Tibial artery (tissue), 4 donors: ENCODE measurements at regions not wholly inside any gene's neighbourhood (a gene's known extent, or its start where the extent isn't known, plus 50 kb on each side); places are given as distances from the start of the nearest gene placed in this dataset.

Source experiments
- DNase-seq, 2 donors: peaks; one replicate each; pipeline ENCODE4 v3.0.0-alpha.2; 2019
- H3K27ac ChIP-seq, 2 donors: fragments of 200-600 bp; sonication (generic) in 1 of 2; 1 replicate in 1 of 2; 2 replicates in 1 of 2; pipeline ENCODE4 v1.5.1; 2018 to 2019; ENCODE audit warnings: mild to moderate bottlenecking in 1 of 2
- H3K27me3 ChIP-seq, 2 donors: fragments of 200-600 bp; sonication (generic) in 1 of 2; one replicate each; pipeline versions ENCODE4 v1.5.1 to v1.6.0; 2016 to 2019
- H3K36me3 ChIP-seq, 3 donors: fragments of 200-600 bp; sonication (generic) in 2 of 3; one replicate each; pipeline ENCODE4 v1.5.1; 2016 to 2019; ENCODE audit warnings: mild to moderate bottlenecking in 2 of 3
- H3K4me1 ChIP-seq, 4 donors: fragments of 200-600 bp; sonication (generic) in 2 of 4; 1 replicate in 3 of 4; 2 replicates in 1 of 4; pipeline ENCODE4 v1.5.1; 2016 to 2019
- H3K4me3 ChIP-seq, 2 donors: fragments of 200-600 bp; sonication (generic) in 1 of 2; 1 replicate in 1 of 2; 2 replicates in 1 of 2; pipeline ENCODE4 v1.5.1; 2018 to 2019; ENCODE audit warnings: mild to moderate bottlenecking in 2 of 2
- H3K9me3 ChIP-seq, 3 donors: fragments of 200-600 bp; sonication (generic) in 1 of 3; one replicate each; pipeline ENCODE4 v1.5.1; 2016 to 2019
- intact Hi-C: fragments of 100-400 bp; cut with DNase I; formaldehyde crosslinking; loops from one replicate; pipeline ENCODE4 v1.15.0; 2023; ENCODE audit warnings: low total_unique reads
- TF ChIP-seq, protein P1 (sequence below), 2 experiments: fragments of 200-600 bp in 1 of 2; fragments of 450-650 bp in 1 of 2; IDR thresholded peaks; one replicate each; pipeline ENCODE4 v1.5.1; 2017 to 2019; ENCODE audit warnings: antibody characterized with exemption in 2 of 2, mild to moderate bottlenecking in 1 of 2, moderate library complexity in 1 of 2

DNA sequence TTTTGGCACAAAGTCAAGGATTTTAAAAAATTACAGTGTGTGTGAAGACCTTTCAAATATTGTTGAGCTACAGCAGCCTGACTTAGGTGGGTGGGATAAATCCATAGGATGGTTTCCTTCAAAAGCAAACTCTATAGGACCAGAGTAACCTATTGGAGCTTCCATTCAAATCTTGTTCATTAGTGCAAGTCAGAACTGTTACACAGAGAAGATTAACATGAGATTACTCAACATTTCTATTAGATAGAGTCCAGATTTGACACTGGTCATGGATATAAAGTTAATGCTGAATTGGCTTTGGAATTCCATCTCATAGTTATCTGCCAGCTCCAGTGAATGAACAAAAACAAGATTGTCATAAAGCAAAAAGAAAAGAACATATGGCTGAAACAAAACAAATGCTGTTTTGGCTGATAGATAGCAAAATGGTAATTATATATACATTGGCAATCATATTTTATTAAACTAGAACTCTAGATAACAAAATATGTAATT is 129.6 kb upstream of the SEMA3A start:
- Histone ChIP-seq H3K27ac (no peak overlapping the region), H3K27me3 (no peaks in the 10 kb centered on the region), H3K4me3 (no peak overlapping the region), H3K36me3 (no peaks in the 10 kb centered on the region), H3K4me1 (no peaks in the 10 kb centered on the region), H3K9me3 (no peaks in the 10 kb centered on the region)
- TF ChIP-seq, protein P1, sequence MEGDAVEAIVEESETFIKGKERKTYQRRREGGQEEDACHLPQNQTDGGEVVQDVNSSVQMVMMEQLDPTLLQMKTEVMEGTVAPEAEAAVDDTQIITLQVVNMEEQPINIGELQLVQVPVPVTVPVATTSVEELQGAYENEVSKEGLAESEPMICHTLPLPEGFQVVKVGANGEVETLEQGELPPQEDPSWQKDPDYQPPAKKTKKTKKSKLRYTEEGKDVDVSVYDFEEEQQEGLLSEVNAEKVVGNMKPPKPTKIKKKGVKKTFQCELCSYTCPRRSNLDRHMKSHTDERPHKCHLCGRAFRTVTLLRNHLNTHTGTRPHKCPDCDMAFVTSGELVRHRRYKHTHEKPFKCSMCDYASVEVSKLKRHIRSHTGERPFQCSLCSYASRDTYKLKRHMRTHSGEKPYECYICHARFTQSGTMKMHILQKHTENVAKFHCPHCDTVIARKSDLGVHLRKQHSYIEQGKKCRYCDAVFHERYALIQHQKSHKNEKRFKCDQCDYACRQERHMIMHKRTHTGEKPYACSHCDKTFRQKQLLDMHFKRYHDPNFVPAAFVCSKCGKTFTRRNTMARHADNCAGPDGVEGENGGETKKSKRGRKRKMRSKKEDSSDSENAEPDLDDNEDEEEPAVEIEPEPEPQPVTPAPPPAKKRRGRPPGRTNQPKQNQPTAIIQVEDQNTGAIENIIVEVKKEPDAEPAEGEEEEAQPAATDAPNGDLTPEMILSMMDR (IDR thresholded peaks at IDR 0.05): no peak
- intact Hi-C loops: no loop called here
- no peak for DNase-seq

DNA sequence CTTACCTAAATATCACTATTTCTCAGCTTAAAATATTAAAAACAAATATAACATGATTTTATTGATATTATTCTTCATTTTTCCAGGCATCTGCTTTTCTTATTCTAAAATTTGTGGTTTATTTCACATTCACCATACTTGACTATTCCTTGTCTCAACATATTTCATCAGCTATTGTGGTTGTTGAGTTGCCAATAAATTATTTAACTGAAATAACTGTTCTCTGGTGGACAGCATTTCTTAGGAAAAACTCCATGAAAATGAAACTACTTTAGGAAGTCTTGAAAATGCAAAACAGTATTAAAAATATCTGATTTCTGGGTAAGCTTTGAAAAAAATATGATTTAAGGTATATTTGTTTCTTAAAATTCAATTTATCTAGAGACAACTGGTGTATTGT is 122.9 kb upstream of the SEMA3A start:
- H3K4me1 ChIP-seq: no peaks in the 10 kb centered on the region
- H3K27ac ChIP-seq: no peak overlapping the region
- no peak overlapping the region for H3K4me3 ChIP-seq
- no peaks in the 10 kb centered on the region for H3K36me3 ChIP-seq
- no peak for DNase-seq
- TF ChIP-seq, protein P1 (IDR thresholded peaks at IDR 0.05): no peak
- H3K27me3 ChIP-seq: no peaks in the 10 kb centered on the region
- intact Hi-C loops: no loop called here
- H3K9me3 ChIP-seq: no peaks in the 10 kb centered on the region

DNA sequence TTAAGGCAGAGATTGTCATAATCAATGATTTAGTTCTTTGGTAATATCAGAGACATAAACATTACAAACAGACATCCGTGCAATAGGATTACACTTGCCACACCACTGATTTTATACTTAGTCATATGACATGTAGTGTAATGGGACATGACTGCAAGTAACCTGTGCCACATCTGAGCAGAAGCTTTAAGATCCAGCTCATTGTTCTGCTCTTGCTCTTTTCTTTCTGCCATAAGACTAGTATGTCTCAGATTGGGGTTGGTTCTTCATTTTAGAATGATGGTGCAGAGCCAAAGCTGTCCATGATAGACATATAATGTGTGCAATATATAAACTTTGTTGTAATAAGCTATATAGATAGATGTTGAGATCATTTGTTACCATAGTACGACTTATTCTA is 119.7 kb upstream of the SEMA3A start:
- no peaks in the 10 kb centered on the region for H3K36me3 ChIP-seq
- no peak overlapping the region for H3K4me3 ChIP-seq
- H3K9me3 ChIP-seq: no peaks in the 10 kb centered on the region
- H3K4me1 ChIP-seq: no peaks in the 10 kb centered on the region
- TF ChIP-seq, protein P1 (IDR thresholded peaks at IDR 0.05): no peak
- intact Hi-C loops: no loop called here
- H3K27me3 ChIP-seq: no peaks in the 10 kb centered on the region
- DNase-seq: no peak
- no peak overlapping the region for H3K27ac ChIP-seq

DNA sequence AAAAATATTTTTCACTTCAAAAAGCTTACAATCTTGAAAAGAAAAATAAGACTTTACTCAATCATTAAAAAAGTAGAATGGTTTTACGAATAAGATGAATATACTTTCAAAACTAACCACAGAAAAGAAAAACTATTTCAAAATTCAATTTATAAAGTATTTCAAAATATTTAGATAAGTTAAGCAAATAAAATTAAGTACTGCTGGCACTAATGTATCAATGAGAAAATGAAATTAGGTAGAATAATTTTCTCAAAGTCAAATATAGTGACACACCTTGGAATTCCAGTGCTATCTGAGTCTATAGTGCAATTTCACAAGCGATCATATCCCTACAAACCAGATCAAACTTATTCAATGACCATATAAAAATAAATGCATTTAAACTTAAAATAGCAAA is 109.8 kb upstream of the SEMA3A start:
- Histone ChIP-seq H3K36me3 (no peaks in the 10 kb centered on the region), H3K27ac (no peak overlapping the region), H3K9me3 (no peaks in the 10 kb centered on the region), H3K4me3 (no peak overlapping the region), H3K27me3 (no peaks in the 10 kb centered on the region), H3K4me1 (no peaks in the 10 kb centered on the region)
- TF ChIP-seq, protein P1 (IDR thresholded peaks at IDR 0.05): no peak
- no peak for DNase-seq
- intact Hi-C loops: no loop called here

DNA sequence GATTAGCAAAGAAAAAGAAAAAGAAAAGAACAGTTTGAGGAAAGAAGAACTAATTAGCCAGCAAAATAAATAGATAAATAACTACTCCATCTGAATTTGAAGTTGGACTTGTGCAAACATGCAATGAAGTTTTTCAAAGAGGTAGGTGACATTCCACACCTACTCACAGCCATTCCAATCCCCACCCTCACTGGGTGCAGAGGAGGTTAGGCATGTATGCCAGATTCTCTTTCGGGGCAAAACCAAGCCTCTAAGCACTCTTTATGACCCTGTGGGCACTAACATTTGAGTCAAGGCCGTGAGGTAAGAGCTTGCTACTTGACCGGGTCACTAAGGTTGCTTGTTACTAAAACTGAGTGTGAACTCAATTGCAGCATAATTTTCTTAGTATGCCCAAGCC is 108.4 kb upstream of the SEMA3A start:
- Histone ChIP-seq H3K27ac (no peak overlapping the region), H3K9me3 (no peaks in the 10 kb centered on the region), H3K4me3 (no peak overlapping the region), H3K27me3 (no peaks in the 10 kb centered on the region), H3K4me1 (no peaks in the 10 kb centered on the region), H3K36me3 (no peaks in the 10 kb centered on the region)
- TF ChIP-seq, protein P1 (IDR thresholded peaks at IDR 0.05): no peak
- intact Hi-C loops: no loop called here
- no peak for DNase-seq

DNA sequence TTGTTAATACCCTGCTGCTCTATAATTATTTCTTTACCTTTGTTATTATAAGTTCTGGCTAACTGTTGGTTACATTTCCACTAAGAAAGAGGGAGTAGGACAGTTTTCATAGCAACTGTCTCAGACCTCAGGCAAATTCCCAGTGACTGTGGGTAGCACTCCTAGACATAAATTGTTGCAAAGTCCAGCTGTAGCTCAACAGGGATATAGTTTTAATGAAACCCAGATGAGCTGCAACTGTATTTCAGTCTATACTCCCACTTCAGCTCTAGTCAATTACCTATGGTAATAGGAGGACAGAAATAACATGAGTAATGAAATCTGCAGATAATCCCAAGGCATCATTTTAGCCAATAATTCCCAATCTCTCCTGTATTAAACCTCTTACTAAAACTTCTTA is 103.0 kb upstream of the SEMA3A start:
- no peaks in the 10 kb centered on the region for H3K9me3 ChIP-seq
- TF ChIP-seq, protein P1 (IDR thresholded peaks at IDR 0.05): no peak
- H3K4me3 ChIP-seq: no peak overlapping the region
- H3K27me3 ChIP-seq: no peaks in the 10 kb centered on the region
- H3K36me3 ChIP-seq: no peaks in the 10 kb centered on the region
- no peak overlapping the region for H3K27ac ChIP-seq
- no peaks in the 10 kb centered on the region for H3K4me1 ChIP-seq
- intact Hi-C loops: no loop called here
- DNase-seq: no peak
